Keratinocyte (primary cell): ENCODE measurements at regions not wholly inside any gene's neighbourhood (a gene's known extent, or its start where the extent isn't known, plus 50 kb on each side); places are given as distances from the start of the nearest gene placed in this dataset.
"Not testable (repeated sequence)": the region's sequence is repeated elsewhere in the genome, so short reads cannot be mapped to it uniquely, and the experiment has no call there.

Experiments used
- DNase-seq: peaks from one replicate; pipeline ENCODE4 v3.0.0-alpha.2; 2011; ENCODE audit warnings: low read depth, missing footprints, low spot score
- FAIRE-seq: peaks from 2 replicates; lab custom pipeline; 2011; peaks lifted over from hg19 to GRCh38; lab: Jason Lieb, UNC
- H2AFZ ChIP-seq: 2 replicates; pipeline ENCODE4 v1.6.0; 2012; ENCODE audit warnings: low read length, control low read depth, inconsistent platforms; ENCODE audit not compliant: control insufficient read depth
- H3K27ac ChIP-seq: 2 replicates; pipeline ENCODE4 v1.5.1; 2011; ENCODE audit warnings: low read length; ENCODE audit not compliant: control insufficient read depth, insufficient read depth
- H3K27me3 ChIP-seq: 3 replicates; pipeline ENCODE4 v1.6.0; 2011; ENCODE audit warnings: low read length; ENCODE audit not compliant: control insufficient read depth, insufficient read depth; ENCODE audit errors: extremely low read depth
- H3K36me3 ChIP-seq, 2 experiments: 2 replicates in 1 of 2; 3 replicates in 1 of 2; pipeline ENCODE4 v1.5.1; 2011; ENCODE audit warnings: low read length in 2 of 2, mild to moderate bottlenecking in 1 of 2; ENCODE audit not compliant: control insufficient read depth in 2 of 2, insufficient read depth in 2 of 2; ENCODE audit errors: extremely low read depth in 1 of 2
- H3K4me1 ChIP-seq: 3 replicates; pipeline ENCODE4 v1.5.1; 2011; ENCODE audit warnings: low read length; ENCODE audit not compliant: control insufficient read depth, insufficient read depth; ENCODE audit errors: extremely low read depth
- H3K4me2 ChIP-seq: 3 replicates; pipeline ENCODE4 v1.6.0; 2011; ENCODE audit warnings: low read depth, low read length; ENCODE audit not compliant: control insufficient read depth, insufficient read depth; ENCODE audit errors: extremely low read depth
- H3K4me3 ChIP-seq, 3 experiments: fragments of 200-600 bp in 1 of 3; sonication (generic) in 1 of 3; 2 replicates in 2 of 3; 3 replicates in 1 of 3; pipeline ENCODE4 v1.5.1; 2011 to 2016; ENCODE audit warnings: low read length in 3 of 3, mild to moderate bottlenecking in 3 of 3, control low read depth in 2 of 3, inconsistent platforms in 1 of 3, low read depth in 1 of 3, mixed read lengths in 1 of 3, mixed run types in 1 of 3, moderate library complexity in 1 of 3; ENCODE audit not compliant: control insufficient read depth in 2 of 3, insufficient read depth in 2 of 3; ENCODE audit errors: extremely low read depth in 1 of 3
- H3K79me2 ChIP-seq: 2 replicates; pipeline ENCODE4 v1.6.0; 2012; ENCODE audit warnings: low read length; ENCODE audit not compliant: control insufficient read depth, insufficient read depth
- H3K9ac ChIP-seq: 3 replicates; pipeline ENCODE4 v1.6.0; 2011; ENCODE audit warnings: low read length; ENCODE audit not compliant: control insufficient read depth, insufficient read depth; ENCODE audit errors: extremely low read depth
- H3K9me1 ChIP-seq: 3 replicates; pipeline ENCODE4 v1.6.0; 2011; ENCODE audit warnings: low read length; ENCODE audit not compliant: control insufficient read depth, insufficient read depth; ENCODE audit errors: extremely low read depth
- H3K9me3 ChIP-seq: 2 replicates; pipeline ENCODE4 v1.5.1; 2012; ENCODE audit warnings: low read depth, low read length; ENCODE audit not compliant: control insufficient read depth
- H4K20me1 ChIP-seq: 3 replicates; pipeline ENCODE4 v1.6.0; 2011; ENCODE audit warnings: low read length; ENCODE audit not compliant: control insufficient read depth, insufficient read depth; ENCODE audit errors: extremely low read depth
- EZH2 ChIP-seq: IDR thresholded peaks from one replicate; pipeline ENCODE4 v1.6.1; 2012; ENCODE audit warnings: inconsistent platforms, mild to moderate bottlenecking, low read length, moderate library complexity
- dilution Hi-C: fragments of 300-500 bp; cut with MboI; formaldehyde crosslinking; loops from one replicate; pipeline ENCODE4 v1.7.0; 2020; ENCODE audit warnings: low sequenced_read_pairs; ENCODE audit not compliant: extremely low pct_ligation_motif_present
- TF ChIP-seq, protein P1 (sequence below), 3 experiments: IDR thresholded peaks in 1 of 3; conservative IDR thresholded peaks in 1 of 3; optimal IDR thresholded peaks in 1 of 3; 2 replicates in 2 of 3; 3 replicates in 1 of 3; pipeline versions ENCODE3 to v1.5.1; 2011; ENCODE audit warnings: low read length in 3 of 3, mild to moderate bottlenecking in 3 of 3, moderate library complexity in 2 of 3, control low read depth in 1 of 3, inconsistent platforms in 1 of 3; ENCODE audit not compliant: insufficient read depth in 2 of 3; ENCODE audit errors: extremely low read depth in 1 of 3

DNA sequence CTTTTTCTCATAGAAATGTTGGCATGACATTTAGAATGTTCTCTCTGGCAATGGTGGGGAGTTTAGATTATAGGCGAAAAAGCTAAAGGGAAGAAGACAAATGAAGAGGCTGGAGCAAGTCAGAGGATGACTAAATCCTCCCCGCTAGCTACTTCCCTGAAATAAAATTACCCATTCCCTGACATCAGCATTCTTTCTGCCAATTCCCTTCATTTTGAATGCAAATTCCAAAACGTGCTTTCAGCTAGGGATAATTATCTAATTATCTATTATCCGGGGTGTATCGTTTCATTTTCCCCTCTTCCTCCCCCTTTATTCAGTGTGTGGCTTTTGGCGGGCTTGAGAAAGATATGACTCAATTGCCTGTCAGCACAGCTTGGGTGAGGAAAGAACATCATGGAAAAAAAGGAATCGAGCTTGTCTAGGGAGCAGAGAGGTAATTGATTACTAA is 672.3 kb downstream of the TNS3 start:
- H3K9ac ChIP-seq = peak overlapping the region; percentile 51
- peak; percentile 95 for FAIRE-seq
- H3K9me1 ChIP-seq = no peaks in the 10 kb centered on the region
- H3K79me2 ChIP-seq = no peaks in the 10 kb centered on the region
- TF ChIP-seq, protein P1, sequence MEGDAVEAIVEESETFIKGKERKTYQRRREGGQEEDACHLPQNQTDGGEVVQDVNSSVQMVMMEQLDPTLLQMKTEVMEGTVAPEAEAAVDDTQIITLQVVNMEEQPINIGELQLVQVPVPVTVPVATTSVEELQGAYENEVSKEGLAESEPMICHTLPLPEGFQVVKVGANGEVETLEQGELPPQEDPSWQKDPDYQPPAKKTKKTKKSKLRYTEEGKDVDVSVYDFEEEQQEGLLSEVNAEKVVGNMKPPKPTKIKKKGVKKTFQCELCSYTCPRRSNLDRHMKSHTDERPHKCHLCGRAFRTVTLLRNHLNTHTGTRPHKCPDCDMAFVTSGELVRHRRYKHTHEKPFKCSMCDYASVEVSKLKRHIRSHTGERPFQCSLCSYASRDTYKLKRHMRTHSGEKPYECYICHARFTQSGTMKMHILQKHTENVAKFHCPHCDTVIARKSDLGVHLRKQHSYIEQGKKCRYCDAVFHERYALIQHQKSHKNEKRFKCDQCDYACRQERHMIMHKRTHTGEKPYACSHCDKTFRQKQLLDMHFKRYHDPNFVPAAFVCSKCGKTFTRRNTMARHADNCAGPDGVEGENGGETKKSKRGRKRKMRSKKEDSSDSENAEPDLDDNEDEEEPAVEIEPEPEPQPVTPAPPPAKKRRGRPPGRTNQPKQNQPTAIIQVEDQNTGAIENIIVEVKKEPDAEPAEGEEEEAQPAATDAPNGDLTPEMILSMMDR (optimal IDR thresholded peaks at IDR 0.05 in 1 of 3, IDR thresholded peaks at IDR 0.05 in 1 of 3, conservative IDR thresholded peaks at IDR 0.05 in 1 of 3; ENCODE audit: extremely low read depth in 1 of 3, insufficient read depth in 2 of 3, low read length in 3 of 3) = no peak
- TF ChIP-seq EZH2 = no peak
- no peaks in the 10 kb centered on the region for H4K20me1 ChIP-seq
- H3K4me2 ChIP-seq = peak overlapping the region; percentile 89
- H3K36me3 ChIP-seq = no peaks in the 10 kb centered on the region
- peak; percentile 17 for DNase-seq
- no peaks in the 10 kb centered on the region for H3K27me3 ChIP-seq
- H3K27ac ChIP-seq = peak overlapping the region; percentile 80
- no peaks in the 10 kb centered on the region for H3K9me3 ChIP-seq
- dilution Hi-C loops = no loop called here
- H2AFZ ChIP-seq = peak overlapping the region; percentile 84
- peak overlapping the region in 2 of 3 experiments; percentile 58 to 62 for H3K4me3 ChIP-seq
- peaks cover 25% of the 10 kb centered on the region for H3K4me1 ChIP-seq

DNA sequence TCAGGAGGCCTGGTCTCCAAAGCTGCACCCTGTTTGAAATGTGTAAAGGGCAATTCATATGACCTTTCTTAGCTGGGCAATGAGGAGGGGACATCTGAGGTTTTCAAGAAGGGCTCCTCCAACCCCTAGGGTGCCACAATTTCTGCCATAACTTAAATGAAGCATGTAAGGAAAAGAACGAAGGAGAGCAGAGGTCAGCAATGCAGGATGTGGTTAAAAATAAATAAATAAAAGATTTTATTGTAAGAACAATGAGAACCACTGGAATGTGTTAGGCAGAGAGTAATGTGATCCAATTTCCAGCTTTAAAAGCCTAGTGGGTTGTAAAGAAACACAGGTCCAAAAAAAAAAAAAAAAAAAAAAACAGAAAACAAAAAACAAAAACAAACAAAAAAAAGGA is 673.1 kb downstream of the TNS3 start:
- Histone ChIP-seq H4K20me1 (no peaks in the 10 kb centered on the region), H3K4me3 (no peak overlapping the region), H3K9me3 (no peaks in the 10 kb centered on the region), H3K4me2 (peak overlapping the region; percentile 89), H3K9me1 (no peaks in the 10 kb centered on the region), H3K27ac (peak overlapping the region; percentile 80), H2AFZ (no peak overlapping the region), H3K9ac (no peak overlapping the region), H3K27me3 (no peaks in the 10 kb centered on the region), H3K36me3 (no peaks in the 10 kb centered on the region), H3K79me2 (no peaks in the 10 kb centered on the region), H3K4me1 (peaks cover 25% of the 10 kb centered on the region)
- no peak for DNase-seq
- no peak for TF ChIP-seq EZH2
- TF ChIP-seq, protein P1 (optimal IDR thresholded peaks at IDR 0.05 in 1 of 3, IDR thresholded peaks at IDR 0.05 in 1 of 3, conservative IDR thresholded peaks at IDR 0.05 in 1 of 3; ENCODE audit: extremely low read depth in 1 of 3, insufficient read depth in 2 of 3, low read length in 3 of 3) = no peak
- dilution Hi-C loops = no loop called here
- peak; percentile 29 for FAIRE-seq

DNA sequence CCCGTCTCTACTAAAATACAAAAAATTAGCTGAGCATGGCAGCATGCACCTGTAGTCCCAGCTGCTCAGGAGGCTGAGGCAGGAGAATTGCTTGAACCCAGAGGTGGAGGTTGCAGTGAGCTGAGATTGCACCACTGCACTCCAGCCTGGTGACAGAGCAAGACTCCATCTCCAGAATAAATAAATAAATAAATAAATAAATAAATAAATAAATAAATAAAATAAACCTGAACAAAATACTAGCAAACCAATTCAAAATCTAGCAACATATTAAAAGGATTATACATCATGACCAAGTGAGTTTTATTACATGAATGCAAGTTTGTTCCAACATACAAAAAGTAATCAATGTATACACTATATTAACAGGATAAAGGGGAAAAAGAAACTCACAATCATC is 677.4 kb downstream of the TNS3 start:
- H3K36me3 ChIP-seq, H3K9me1 ChIP-seq, dilution Hi-C loops, FAIRE-seq, H3K4me3 ChIP-seq, H3K27ac ChIP-seq, H3K27me3 ChIP-seq, H3K9me3 ChIP-seq, H2AFZ ChIP-seq, H3K4me2 ChIP-seq, DNase-seq, H4K20me1 ChIP-seq, H3K9ac ChIP-seq, H3K79me2 ChIP-seq: not testable (repeated sequence)
- peaks cover 14% of the 10 kb centered on the region for H3K4me1 ChIP-seq
